Activated naive CD4-positive, alpha-beta T cell treated with anti-CD3 and anti-CD28 coated beads for 36 hours (primary cell): ENCODE measurements at regions not wholly inside any gene's neighbourhood (a gene's known extent, or its start where the extent isn't known, plus 50 kb on each side); places are given as distances from the start of the nearest gene placed in this dataset.

Experiments used
- CTCF ChIA-PET: fragments of 350-600 bp; sonication (Branson Sonifier 250); formaldehyde crosslinking; loops from one replicate; lab custom pipeline; 2021; ENCODE audit warnings: antibody characterized with exemption; lab: Charles Lee
- DNase-seq: peaks from one replicate; pipeline ENCODE4 v3.0.0-alpha.2; 2020
- H3K27ac Mint-ChIP-seq: one replicate; pipeline ENCODE4 v1.8.0; 2021; ENCODE audit warnings: mild to moderate bottlenecking, mixed read lengths
- H3K27me3 Mint-ChIP-seq: one replicate; pipeline ENCODE4 v1.8.0; 2021; ENCODE audit warnings: low read depth, mixed read lengths
- H3K36me3 Mint-ChIP-seq: one replicate; pipeline ENCODE4 v1.8.0; 2021; ENCODE audit warnings: low read depth, mixed read lengths
- H3K4me1 Mint-ChIP-seq: one replicate; pipeline ENCODE4 v1.8.0; 2021; ENCODE audit warnings: low read depth, mixed read lengths
- H3K4me3 Mint-ChIP-seq: one replicate; pipeline ENCODE4 v1.8.0; 2021; ENCODE audit warnings: mild to moderate bottlenecking, moderate library complexity, mixed read lengths
- H3K9me3 Mint-ChIP-seq: one replicate; pipeline ENCODE4 v1.8.0; 2021; ENCODE audit warnings: mixed read lengths
- intact Hi-C: fragments of 100-400 bp; cut with micrococcal nuclease; formaldehyde crosslinking; loops from one replicate; pipeline ENCODE4 v1.15.1; 2023

DNA sequence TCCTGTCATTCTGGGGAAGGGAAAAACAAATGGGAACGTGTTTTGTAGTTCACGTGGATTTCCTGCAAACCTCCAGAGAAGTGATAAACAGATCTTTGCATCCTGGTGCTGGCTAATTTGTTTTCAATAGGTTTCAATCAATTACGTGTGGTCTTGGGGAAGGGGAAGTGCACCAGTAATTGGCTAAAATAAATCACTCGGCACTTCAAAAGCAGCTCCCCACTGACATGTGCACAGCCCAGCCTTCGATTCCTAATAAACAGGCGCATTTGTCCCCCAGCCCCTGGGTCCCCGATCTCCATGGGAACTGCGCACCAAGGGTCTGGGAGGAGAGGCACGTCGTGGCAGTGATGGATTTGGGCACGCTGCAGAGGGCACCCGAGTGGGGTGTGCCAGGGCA, 112.9 kb upstream of the GSE1 start:
- Mint-ChIP-seq H3K36me3 (no peaks in the 10 kb centered on the region), H3K9me3 (no peaks in the 10 kb centered on the region), H3K27me3 (no peaks in the 10 kb centered on the region), H3K4me1 (no peaks in the 10 kb centered on the region), H3K27ac (no peak overlapping the region), H3K4me3 (no peak overlapping the region)
- no peak for DNase-seq
- CTCF ChIA-PET, result no interaction called here
- intact Hi-C loops, result no loop called here

DNA sequence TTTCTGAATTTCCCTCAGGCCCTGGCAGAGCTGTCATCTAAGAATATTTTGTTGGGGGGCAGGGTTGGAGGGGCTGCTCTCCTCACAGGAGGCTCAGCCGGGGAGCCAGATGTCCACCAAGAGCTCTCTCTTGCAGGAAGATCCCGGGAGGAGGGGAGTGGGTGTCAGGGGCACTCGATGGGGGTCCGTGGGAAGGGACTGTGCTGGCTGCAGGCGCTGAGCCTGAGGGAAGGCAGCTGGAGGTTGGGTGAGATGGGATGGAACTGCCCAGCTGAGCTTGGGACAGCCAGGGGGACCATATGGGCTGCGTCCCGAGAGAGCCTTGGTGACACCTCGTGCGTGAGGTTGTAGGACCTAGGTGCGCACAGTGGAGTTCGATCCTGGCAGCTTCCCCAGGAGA, 111.2 kb upstream of the GSE1 start:
- Mint-ChIP-seq H3K27ac (no peak overlapping the region), H3K36me3 (no peaks in the 10 kb centered on the region), H3K9me3 (no peaks in the 10 kb centered on the region), H3K4me3 (no peak overlapping the region), H3K4me1 (no peaks in the 10 kb centered on the region), H3K27me3 (no peaks in the 10 kb centered on the region)
- intact Hi-C loops, result no loop called here
- CTCF ChIA-PET, result interaction anchor here (0.6 to 3.0 kb wide), 3 partner anchors 10 to 1604 kb away, joined by 4 to 13 read pairs (median 4); no protein-coding TSS in a partner anchor
- DNase-seq, result no peak

DNA sequence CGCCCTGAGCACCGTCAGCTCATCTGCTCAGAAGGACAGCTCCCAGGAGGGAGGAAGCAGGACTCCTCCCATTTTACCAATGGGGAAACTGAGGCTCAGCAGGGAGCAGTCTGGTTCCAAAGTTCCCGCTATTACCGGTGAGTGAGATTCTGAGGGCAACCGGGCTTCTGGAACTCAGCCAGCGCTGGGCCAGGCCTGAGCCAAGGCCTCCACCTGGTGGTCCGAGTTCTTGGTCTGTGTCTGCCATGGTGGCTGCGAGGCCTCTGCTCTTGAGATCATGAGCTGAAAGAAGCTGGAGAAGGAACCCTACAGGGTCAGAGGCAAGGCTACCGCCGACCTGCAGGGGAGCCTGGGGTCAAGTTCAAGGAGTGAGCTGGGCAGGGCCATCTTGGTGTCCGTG, 110.8 kb upstream of the GSE1 start:
- Mint-ChIP-seq H3K4me3 (no peak overlapping the region), H3K4me1 (no peaks in the 10 kb centered on the region), H3K27ac (no peak overlapping the region), H3K9me3 (no peaks in the 10 kb centered on the region), H3K27me3 (no peaks in the 10 kb centered on the region), H3K36me3 (no peaks in the 10 kb centered on the region)
- no peak for DNase-seq
- CTCF ChIA-PET, result interaction anchor here (1.0 to 3.0 kb wide), 2 partner anchors 11 to 27 kb away, joined by 4 to 13 read pairs; no protein-coding TSS in a partner anchor
- intact Hi-C loops, result no loop called here

DNA sequence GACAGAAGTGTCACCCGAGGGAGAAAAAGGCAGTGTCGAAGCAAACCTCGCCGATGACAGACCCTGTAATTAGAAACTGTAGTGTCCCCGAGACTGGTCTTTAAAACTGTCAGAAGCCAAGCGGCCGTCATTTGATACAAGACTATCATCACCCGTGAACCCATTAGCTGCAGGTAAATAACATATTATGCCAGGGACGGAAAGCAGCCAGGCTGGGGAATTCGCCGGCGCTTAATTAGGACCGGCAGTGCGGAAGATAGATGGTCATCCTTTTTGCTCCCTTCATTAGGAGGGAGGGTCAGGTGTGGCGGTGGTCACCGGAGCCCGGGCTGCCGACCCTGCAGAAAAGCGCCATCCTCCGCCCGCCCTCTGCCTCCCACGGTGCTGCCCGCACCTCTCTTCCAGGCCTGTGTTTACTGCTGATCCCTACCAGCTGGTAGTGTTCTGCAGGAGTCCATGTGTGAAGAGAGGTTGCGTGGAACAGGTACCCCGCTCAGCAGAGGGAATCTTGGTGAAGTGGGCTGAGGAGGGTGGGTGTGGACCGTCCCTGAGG, 109.4 kb upstream of the GSE1 start:
- Mint-ChIP-seq H3K36me3 (no peaks in the 10 kb centered on the region), H3K9me3 (no peaks in the 10 kb centered on the region), H3K4me3 (no peak overlapping the region), H3K4me1 (no peaks in the 10 kb centered on the region), H3K27ac (no peak overlapping the region), H3K27me3 (no peaks in the 10 kb centered on the region)
- CTCF ChIA-PET, result no interaction called here
- no peak for DNase-seq
- intact Hi-C loops, result no loop called here

DNA sequence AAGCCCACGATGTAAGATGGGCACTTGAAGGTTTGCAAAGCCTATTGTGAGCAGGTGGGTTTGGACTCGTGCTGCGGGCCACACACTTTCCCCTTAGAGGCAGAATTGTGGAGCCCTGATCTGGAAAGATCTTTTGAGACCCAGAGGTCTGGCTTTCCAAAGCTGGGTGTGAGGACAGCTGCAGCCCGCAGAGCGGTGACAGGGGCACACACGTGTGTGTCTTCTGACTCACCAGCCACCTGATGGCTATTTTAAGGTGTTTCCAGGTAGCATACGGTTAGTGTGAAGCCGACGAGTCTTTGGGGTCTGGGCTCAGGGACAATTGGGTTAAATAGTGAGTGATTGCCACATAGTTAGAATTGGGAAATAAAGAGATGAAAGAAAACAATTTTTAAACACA, 108.9 kb upstream of the GSE1 start:
- Mint-ChIP-seq H3K9me3 (no peaks in the 10 kb centered on the region), H3K27me3 (no peaks in the 10 kb centered on the region), H3K4me1 (no peaks in the 10 kb centered on the region), H3K4me3 (no peak overlapping the region), H3K27ac (no peak overlapping the region), H3K36me3 (no peaks in the 10 kb centered on the region)
- intact Hi-C loops, result no loop called here
- no peak for DNase-seq
- CTCF ChIA-PET, result no interaction called here

DNA sequence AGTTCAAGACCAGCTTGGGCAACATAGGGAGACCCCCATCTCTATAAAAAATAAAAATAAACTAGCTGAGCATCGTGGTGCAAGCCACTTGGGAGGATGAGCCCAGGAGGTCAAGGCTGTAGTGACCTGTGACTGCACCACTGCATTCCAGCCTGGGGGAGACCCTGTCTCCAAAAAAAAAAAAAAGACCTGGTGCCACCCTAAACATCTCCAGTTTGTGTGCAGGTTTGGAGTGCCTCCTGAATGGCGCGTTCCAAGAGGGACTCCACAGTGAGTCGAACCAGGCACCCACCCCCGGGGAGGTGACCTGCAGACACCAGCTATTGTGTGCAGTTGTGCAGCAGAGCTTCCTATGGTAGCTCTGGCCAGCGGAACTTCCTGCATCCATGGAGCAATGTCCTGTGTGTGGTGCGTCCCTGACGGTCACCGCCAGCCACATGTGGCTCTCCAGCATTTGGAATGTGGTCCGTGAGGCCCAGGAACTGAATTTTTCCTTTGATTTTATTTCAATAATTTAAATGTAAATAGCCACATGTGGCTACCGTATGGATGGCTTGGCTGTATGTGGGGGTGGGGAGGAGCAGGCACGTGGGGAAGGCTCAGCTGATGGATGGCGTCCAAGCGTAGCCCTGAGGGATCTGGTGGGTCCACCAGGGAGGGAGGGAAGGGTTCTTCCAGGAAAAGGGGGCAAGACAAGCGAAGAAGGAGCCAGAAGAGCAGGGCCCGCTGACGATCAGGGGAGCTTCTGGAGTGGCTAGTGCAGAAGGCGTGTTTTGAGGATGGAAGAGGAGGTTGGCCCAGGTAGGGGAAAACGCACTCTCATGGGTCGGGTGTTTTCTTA, 107.1 kb upstream of the GSE1 start:
- H3K27ac Mint-ChIP-seq, result no peak overlapping the region
- intact Hi-C loops, result no loop called here
- CTCF ChIA-PET, result interaction anchor here (1.1 kb wide), 1 partner anchor 86 kb away, joined by 3 read pairs; no protein-coding TSS in a partner anchor
- H3K9me3 Mint-ChIP-seq, result no peaks in the 10 kb centered on the region
- no peaks in the 10 kb centered on the region for H3K36me3 Mint-ChIP-seq
- H3K27me3 Mint-ChIP-seq, result no peaks in the 10 kb centered on the region
- no peak overlapping the region for H3K4me3 Mint-ChIP-seq
- no peak for DNase-seq
- no peaks in the 10 kb centered on the region for H3K4me1 Mint-ChIP-seq

DNA sequence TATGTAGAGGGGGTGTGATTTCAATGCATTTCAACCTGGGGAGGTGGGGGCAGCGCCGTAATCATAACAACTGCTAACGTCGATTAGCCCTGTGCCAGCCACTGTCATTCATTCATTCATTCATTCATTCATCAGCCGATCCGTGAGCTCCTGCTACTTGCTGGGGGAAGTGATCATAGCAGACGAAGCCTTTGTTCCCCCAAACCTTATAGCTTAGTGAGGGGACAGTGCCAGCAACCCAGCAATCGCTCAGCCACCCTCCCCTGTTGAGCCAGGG, 106.5 kb upstream of the GSE1 start:
- H3K36me3 Mint-ChIP-seq, result no peaks in the 10 kb centered on the region

DNA sequence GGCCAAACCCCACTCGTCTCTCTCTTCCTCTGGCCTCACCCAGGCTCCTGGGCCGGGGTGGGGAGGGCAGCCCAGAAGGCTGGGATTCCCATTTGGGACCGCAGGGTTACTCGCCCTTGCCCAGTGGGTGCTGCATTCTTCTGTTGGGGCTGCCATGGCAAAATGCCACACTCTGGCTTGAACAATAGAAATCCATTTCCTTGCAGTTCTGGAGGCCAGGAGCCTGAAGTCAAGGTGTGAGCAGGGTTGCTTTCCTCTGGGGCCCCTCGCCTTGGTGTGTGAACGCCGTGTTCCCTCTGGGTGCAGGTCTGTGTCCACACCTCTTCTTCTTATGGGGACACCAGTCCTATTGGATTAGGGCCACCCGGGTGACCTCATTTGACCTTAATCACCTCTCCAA, 105.8 kb upstream of the GSE1 start:
- Mint-ChIP-seq H3K9me3 (no peaks in the 10 kb centered on the region), H3K4me1 (no peaks in the 10 kb centered on the region), H3K27me3 (no peaks in the 10 kb centered on the region), H3K27ac (no peak overlapping the region), H3K36me3 (no peaks in the 10 kb centered on the region), H3K4me3 (no peak overlapping the region)
- no peak for DNase-seq
- intact Hi-C loops, result no loop called here
- CTCF ChIA-PET, result no interaction called here

More for the DNA sequence above, 106.5 kb upstream of the GSE1 start:
- Mint-ChIP-seq H3K27ac (no peak overlapping the region), H3K9me3 (no peaks in the 10 kb centered on the region), H3K4me1 (no peaks in the 10 kb centered on the region), H3K4me3 (no peak overlapping the region), H3K27me3 (no peaks in the 10 kb centered on the region)
- CTCF ChIA-PET, result interaction anchor here (1.1 kb wide), 1 partner anchor 86 kb away, joined by 3 read pairs; no protein-coding TSS in a partner anchor
- no peak for DNase-seq
- intact Hi-C loops, result no loop called here

DNA sequence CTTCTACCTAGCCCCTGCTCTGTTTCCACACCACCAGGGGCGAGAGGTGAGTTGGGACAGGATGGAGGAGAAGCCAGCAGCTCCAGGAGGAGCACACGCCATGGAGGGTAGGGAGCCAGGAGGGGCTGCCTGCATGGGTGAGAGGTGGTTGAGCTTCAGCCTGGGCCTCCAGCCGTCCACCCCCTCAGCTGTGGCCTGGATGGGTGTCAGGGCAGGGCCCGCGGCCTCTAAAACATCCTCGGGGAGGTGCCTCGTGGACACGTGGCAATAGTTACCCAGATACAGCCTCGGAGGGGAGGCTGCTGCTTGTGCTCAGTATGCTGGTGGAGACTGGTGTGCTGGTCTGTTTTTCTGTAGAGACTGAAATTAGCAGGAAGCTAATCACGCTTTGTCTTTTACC, 104.7 kb upstream of the GSE1 start:
- no peak for DNase-seq
- intact Hi-C loops, result no loop called here
- H3K9me3 Mint-ChIP-seq, result no peaks in the 10 kb centered on the region
- CTCF ChIA-PET, result no interaction called here
- H3K27ac Mint-ChIP-seq, result no peak overlapping the region
- no peaks in the 10 kb centered on the region for H3K27me3 Mint-ChIP-seq
- H3K36me3 Mint-ChIP-seq, result no peaks in the 10 kb centered on the region
- H3K4me1 Mint-ChIP-seq, result no peaks in the 10 kb centered on the region
- H3K4me3 Mint-ChIP-seq, result no peak overlapping the region

DNA sequence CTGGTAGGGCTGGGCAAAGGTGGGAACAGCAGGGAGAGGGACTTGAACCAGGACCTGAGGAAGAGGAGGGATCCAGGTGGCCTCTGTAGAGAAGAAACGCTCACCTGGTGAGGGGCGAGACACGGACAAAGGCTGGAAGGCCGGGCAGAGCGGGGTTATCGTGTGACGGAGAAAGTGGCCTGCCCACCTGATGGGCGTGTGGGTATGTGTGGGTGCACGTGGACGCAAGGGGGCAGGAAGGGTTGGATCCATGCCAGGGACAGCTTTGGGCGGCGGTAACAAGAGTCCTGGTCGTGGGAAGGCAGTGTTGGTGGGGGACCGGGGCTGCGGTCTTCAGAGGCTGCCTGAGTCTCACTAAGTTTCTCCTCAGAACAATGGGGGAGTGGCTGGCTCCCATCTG, 104.1 kb upstream of the GSE1 start:
- no peaks in the 10 kb centered on the region for H3K4me1 Mint-ChIP-seq
- H3K4me3 Mint-ChIP-seq, result no peak overlapping the region
- no peaks in the 10 kb centered on the region for H3K27me3 Mint-ChIP-seq
- DNase-seq, result no peak
- no peak overlapping the region for H3K27ac Mint-ChIP-seq
- CTCF ChIA-PET, result no interaction called here
- intact Hi-C loops, result no loop called here
- no peaks in the 10 kb centered on the region for H3K36me3 Mint-ChIP-seq
- no peaks in the 10 kb centered on the region for H3K9me3 Mint-ChIP-seq

DNA sequence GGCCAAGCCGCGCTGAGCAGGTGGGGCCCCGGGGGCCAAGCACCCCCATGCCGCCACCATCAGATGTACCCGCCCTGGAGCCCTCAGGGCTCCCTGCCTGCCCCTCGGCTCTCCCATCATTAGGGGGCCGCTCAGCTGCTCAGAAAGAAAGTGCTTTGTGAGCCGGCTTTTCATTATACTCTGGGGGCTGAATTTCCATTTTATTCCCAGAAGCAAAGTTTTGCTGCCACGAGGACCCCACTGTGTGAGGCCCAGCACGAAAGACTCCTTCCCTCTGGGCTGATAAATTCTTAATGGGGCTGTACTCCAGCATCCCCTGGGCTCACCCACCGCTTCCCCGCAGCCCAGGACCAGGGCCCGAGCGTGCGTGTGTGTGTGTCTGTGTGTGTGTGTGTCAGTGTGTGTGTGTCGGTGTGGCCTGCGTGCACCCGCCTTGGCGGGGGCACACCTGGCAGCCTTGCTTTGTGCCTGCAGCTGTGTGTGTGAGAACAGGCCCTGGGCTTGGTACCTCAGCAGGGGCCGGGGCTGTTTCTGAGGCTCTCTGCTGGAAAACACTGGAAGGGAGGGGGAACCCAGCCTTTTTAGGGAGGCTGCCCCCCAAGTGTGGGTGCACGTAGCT, 103.0 kb upstream of the GSE1 start:
- Mint-ChIP-seq H3K4me3 (no peak overlapping the region), H3K36me3 (no peaks in the 10 kb centered on the region), H3K9me3 (no peaks in the 10 kb centered on the region), H3K27ac (no peak overlapping the region), H3K4me1 (no peaks in the 10 kb centered on the region), H3K27me3 (no peaks in the 10 kb centered on the region)
- no peak for DNase-seq
- intact Hi-C loops, result no loop called here
- CTCF ChIA-PET, result no interaction called here

DNA sequence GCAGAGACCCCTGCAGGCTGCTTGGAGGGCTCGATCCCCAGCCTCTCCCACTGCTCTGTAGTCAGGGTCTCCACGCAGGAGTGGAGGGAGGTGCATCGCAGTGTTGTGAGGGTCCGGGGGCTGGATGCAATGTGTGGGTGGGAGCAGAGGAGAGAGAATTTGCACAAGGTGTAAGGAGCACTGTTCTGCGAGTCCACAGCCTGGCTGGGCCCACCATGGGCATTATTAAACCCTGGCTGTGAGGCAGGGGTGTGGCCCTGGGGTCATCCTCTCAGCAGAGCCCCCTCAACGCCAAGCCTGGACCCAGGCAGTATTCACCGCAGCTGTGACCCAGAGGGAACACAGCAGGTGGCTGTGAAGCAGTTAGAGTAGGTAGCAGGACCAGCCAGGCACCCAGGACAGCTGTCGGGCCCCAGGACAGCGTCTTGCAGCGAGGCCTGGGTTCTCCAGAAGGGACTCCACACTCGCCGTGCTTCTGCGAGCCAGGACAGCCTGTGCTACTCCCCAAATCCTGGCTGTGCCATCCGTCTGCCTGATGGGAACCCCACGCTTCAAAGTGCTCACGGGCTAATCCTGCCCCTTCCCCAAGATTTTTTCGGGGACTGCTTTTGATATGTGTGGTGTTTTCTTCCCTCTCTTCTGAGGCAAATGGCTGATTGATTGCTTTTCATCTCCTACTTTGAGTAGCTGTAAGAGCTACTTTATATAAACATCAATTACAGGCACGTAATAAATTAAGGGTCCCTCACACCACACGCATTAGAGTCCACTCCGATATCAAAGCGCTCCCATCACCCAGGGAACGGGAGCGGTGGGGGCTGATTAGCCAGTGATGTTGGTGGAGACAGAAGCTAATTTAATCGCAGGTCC, 100.9 kb upstream of the GSE1 start:
- no peaks in the 10 kb centered on the region for H3K4me1 Mint-ChIP-seq
- H3K36me3 Mint-ChIP-seq, result no peaks in the 10 kb centered on the region
- CTCF ChIA-PET, result no interaction called here
- no peak overlapping the region for H3K27ac Mint-ChIP-seq
- no peaks in the 10 kb centered on the region for H3K27me3 Mint-ChIP-seq
- H3K9me3 Mint-ChIP-seq, result no peaks in the 10 kb centered on the region
- intact Hi-C loops, result no loop called here
- no peak for DNase-seq
- no peak overlapping the region for H3K4me3 Mint-ChIP-seq
